ENCODE measurements at regions not wholly inside any gene's neighbourhood (a gene's known extent, or its start where the extent isn't known, plus 50 kb on each side); places are given as distances from the start of the nearest gene placed in this dataset.

DNA sequence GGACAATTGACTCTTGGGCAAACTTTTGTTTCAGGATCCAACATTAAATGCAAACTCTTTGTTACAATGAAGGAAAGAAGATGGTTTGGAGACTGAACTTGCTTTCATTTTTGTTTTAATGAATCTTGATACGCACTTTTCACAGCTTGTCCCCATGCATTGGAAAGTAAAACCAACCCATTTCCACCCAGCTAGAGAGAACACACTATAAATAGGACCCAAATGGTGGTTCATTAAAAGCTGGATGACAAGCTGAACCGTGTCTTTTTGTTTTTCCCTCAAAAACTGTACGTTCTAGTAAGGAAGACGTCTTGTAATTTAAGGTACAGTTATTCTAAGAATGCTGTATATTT lies 95.3 kb upstream of the EGFL6 start:
- TF ChIP-seq, protein P1, sequence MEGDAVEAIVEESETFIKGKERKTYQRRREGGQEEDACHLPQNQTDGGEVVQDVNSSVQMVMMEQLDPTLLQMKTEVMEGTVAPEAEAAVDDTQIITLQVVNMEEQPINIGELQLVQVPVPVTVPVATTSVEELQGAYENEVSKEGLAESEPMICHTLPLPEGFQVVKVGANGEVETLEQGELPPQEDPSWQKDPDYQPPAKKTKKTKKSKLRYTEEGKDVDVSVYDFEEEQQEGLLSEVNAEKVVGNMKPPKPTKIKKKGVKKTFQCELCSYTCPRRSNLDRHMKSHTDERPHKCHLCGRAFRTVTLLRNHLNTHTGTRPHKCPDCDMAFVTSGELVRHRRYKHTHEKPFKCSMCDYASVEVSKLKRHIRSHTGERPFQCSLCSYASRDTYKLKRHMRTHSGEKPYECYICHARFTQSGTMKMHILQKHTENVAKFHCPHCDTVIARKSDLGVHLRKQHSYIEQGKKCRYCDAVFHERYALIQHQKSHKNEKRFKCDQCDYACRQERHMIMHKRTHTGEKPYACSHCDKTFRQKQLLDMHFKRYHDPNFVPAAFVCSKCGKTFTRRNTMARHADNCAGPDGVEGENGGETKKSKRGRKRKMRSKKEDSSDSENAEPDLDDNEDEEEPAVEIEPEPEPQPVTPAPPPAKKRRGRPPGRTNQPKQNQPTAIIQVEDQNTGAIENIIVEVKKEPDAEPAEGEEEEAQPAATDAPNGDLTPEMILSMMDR (conservative IDR thresholded peaks at IDR 0.05 in 1 of 2, IDR thresholded peaks at IDR 0.05 in 1 of 2; ENCODE audit: low read depth in 1 of 2, low read length in 2 of 2) = no peak
- TF ChIP-seq EZH2 (IDR thresholded peaks at IDR 0.05; ENCODE audit: low read length, missing control alignments) = no peak
